Brain microvascular endothelial cell (primary cell): ENCODE measurements at regions not wholly inside any gene's neighbourhood (a gene's known extent, or its start where the extent isn't known, plus 50 kb on each side); places are given as distances from the start of the nearest gene placed in this dataset.

Source experiments
- DNase-seq: peaks from one replicate; pipeline ENCODE4 v3.0.0-alpha.2; 2020
- H3K27ac ChIP-seq: fragments of 250-450 bp; sonication (Bioruptor Pico); 2 replicates; pipeline ENCODE4 v1.5.1; 2020; ENCODE audit warnings: mild to moderate bottlenecking, moderate library complexity
- H3K27me3 ChIP-seq: fragments of 250-450 bp; sonication (Bioruptor Pico); replicated peaks from 2 replicates; pipeline ENCODE4 v1.5.1; 2020; ENCODE audit warnings: mild to moderate bottlenecking
- H3K36me3 ChIP-seq: fragments of 250-450 bp; sonication (Bioruptor Pico); replicated peaks from 2 replicates; pipeline ENCODE4 v1.5.1; 2020; ENCODE audit warnings: mild to moderate bottlenecking
- H3K4me3 ChIP-seq: 2 replicates; pipeline ENCODE4 v1.5.1; 2011; ENCODE audit warnings: low read depth, mild to moderate bottlenecking, control low read depth, low read length, moderate library complexity
- CTCF ChIP-seq: IDR thresholded peaks from 2 replicates; pipeline ENCODE4 v1.5.1; 2011; ENCODE audit warnings: low read depth, mild to moderate bottlenecking, moderate library complexity, low read length, control low read depth, inconsistent platforms; ENCODE audit errors: missing control alignments
- in situ Hi-C: cut with HindIII; loops from 2 replicates; pipeline ENCODE4 v1.10.0; 2017; ENCODE audit warnings: low sequenced_read_pairs, low pct_ligation_motif_present

GRCh38 chr12:77745624-77746023 is 85.1 kb upstream of the NAV3 start:
- Histone ChIP-seq H3K27me3 (no peaks in the 10 kb centered on the region), H3K4me3 (no peak overlapping the region), H3K36me3 (no peaks in the 10 kb centered on the region), H3K27ac (no peak overlapping the region)
- in situ Hi-C loops, result no loop called here
- no peak for TF ChIP-seq CTCF
- no peak for DNase-seq

DNA sequence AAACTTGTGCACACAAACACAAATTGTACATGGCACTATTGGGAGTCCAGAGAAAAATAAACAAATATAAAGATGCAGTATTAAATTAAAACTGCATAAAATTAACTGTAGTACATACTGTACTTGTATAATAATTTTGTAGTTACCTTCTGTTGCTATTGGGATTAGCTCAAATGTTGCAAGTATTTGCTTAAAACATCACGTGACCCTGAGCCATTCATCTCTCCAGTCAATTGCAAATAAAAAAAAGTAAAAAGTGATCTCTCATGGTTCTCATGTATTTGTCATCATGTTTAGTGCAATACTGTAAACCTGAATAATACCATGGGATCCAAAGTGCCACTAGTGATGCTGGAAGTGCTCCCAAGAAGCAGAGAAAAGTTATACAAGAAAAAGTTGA is 88.1 kb upstream of the NAV3 start:
- Histone ChIP-seq H3K27ac (no peak overlapping the region), H3K36me3 (no peaks in the 10 kb centered on the region), H3K4me3 (no peak overlapping the region), H3K27me3 (no peaks in the 10 kb centered on the region)
- TF ChIP-seq CTCF, result no peak
- DNase-seq, result no peak
- in situ Hi-C loops, result no loop called here

GRCh38 chr12:77741974-77742517 is 88.6 kb upstream of the NAV3 start:
- H3K36me3 ChIP-seq, result no peaks in the 10 kb centered on the region
- TF ChIP-seq CTCF, result no peak
- DNase-seq, result no peak
- no peaks in the 10 kb centered on the region for H3K27me3 ChIP-seq
- no peak overlapping the region for H3K27ac ChIP-seq
- H3K4me3 ChIP-seq, result no peak overlapping the region
- in situ Hi-C loops, result no loop called here

DNA sequence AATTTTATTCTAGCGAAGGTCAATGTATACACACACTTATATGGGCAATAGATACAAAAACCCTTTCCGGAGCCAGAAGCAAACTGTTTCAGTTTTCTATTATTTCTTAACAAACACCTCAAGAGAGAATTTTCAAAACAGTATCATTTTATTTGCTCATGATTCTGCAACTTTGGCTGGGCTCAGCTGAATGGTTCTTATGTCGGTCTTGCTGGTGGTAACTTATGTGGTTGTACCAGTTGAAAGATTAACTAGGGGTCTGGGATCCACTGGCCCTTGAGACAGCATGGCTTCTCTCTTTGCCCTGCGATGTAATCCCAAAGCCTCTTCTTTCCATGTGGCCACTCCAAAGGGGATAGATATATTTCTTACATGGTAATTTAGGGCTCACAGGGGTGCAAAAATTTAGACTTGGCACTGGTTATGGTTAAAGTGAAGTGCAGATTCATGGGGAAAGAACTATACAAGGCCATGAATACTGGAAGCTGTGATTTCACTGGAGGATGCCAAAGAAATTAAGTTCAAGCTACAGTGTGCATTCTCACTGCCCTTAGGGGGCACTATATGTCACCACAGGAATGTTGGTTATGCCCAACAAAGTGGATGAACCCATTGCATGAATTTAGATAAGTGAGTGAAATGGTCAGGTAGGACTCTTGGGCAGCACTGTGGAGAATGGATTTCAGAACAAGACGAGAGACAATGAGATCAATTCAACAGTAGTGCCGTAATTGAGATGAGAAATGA is 94.3 kb upstream of the NAV3 start:
- Histone ChIP-seq H3K36me3 (no peaks in the 10 kb centered on the region), H3K4me3 (no peak overlapping the region), H3K27me3 (no peaks in the 10 kb centered on the region), H3K27ac (no peak overlapping the region)
- no peak for DNase-seq
- TF ChIP-seq CTCF, result no peak
- in situ Hi-C loops, result no loop called here

- Histone ChIP-seq H3K27ac (no peak overlapping the region), H3K36me3 (no peaks in the 10 kb centered on the region), H3K4me3 (no peak overlapping the region), H3K27me3 (no peaks in the 10 kb centered on the region)
- in situ Hi-C loops, result no loop called here
- TF ChIP-seq CTCF, result no peak
- no peak for DNase-seq
These were observed 96.3 kb upstream of the NAV3 start for GRCh38 chr12:77734214-77734883.

- no peak for TF ChIP-seq CTCF
- H3K4me3 ChIP-seq, result no peak overlapping the region
- no peak overlapping the region for H3K27ac ChIP-seq
- no peak for DNase-seq
- no peaks in the 10 kb centered on the region for H3K36me3 ChIP-seq
- H3K27me3 ChIP-seq, result no peaks in the 10 kb centered on the region
- in situ Hi-C loops, result no loop called here
These were observed 102.7 kb upstream of the NAV3 start for GRCh38 chr12:77728018-77728417.
